ENCODE measurements at regions not wholly inside any gene's neighbourhood (a gene's known extent, or its start where the extent isn't known, plus 50 kb on each side); places are given as distances from the start of the nearest gene placed in this dataset.

DNA sequence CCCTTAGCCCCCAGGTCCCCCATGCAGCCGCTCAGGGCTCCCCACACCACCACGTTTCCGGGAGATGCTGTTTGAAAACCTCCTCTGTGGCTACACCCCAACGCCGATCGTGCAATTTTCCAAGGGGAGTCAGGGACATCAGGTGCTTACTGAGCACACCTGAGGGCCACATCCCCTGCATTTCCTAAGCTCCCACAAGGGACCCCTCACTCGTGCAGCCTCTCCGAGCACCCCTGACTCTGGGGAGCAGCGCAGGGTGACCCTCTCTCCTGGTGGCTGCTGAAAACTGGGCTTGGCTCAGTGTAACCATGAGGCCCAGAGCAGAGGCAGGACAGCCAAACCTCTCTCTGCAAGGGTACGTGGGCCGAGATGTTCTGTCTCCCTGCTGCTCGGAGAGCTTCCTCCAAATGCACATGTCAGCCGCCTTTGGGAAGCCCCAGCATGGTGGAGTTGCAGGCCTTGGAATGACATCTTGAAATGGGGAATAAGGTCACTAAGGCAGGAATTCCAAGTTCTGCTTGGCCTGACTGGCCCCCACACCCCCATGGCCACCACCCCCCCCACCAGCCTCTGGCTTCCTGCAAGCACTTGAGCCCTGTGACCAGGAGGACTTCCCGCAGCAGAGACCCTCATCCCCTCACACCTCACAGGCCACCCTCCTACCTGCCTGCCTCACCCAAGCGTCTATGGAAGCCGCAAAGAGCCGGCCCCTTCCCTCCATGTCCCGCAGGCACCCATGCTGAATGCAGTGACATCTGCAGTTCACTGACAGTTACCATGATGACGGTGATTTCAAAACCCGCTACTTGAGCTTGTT is 257.4 kb downstream of the BRD1 start:
- no peak for TF ChIP-seq CTCF (IDR thresholded peaks at IDR 0.05; ENCODE audit: low read depth, low read length, missing control alignments)
- H3K4me3 ChIP-seq (replicated peaks; ENCODE audit: low read depth, low read length), result no peak overlapping the region
- DNase-seq (ENCODE audit: extremely low read depth, low read depth), result no peak

DNA sequence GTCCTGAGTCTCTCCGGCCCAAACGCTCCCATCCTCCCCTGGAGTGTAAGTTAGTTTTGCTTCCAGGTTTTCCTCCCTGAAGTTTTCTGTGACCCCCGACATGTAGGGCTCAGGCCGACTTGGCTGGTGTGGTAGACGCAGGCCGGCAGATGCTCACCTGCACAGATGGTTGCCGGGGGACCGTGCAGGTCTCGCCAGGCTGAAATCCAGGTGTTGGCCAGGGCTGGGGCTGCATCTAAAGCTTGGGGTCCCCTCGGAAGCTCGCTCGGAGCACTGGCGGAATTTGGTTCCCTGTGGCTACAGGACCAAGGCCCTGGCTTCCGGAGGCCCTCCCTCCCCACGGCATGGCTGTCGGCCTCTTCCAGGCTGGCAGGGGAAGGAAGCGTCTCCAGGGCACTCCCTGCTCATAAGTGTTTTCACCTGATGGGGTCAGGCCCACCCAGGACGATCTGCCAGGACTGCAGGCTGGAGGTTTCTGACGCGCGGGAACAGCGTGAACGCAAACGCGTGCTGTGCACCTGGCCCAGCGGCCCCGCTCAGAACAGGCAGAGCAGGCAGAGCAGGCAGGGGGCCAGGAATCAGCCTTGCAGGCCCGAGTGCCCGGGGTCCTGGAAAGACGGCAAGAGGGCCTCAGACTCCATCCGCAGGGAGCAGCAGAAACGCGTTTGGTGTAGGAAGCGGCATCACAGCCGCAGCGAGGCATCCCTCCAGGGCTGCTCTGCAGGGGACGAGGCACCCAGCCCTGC is 258.2 kb downstream of the BRD1 start:
- no peak overlapping the region for H3K4me3 ChIP-seq (replicated peaks; ENCODE audit: low read depth, low read length)
- DNase-seq (ENCODE audit: extremely low read depth, low read depth), result no peak
- no peak for TF ChIP-seq CTCF (IDR thresholded peaks at IDR 0.05; ENCODE audit: low read depth, low read length, missing control alignments)

- no peak for DNase-seq (ENCODE audit: extremely low read depth, low read depth)
- no peak overlapping the region for H3K4me3 ChIP-seq (replicated peaks; ENCODE audit: low read depth, low read length)
- TF ChIP-seq CTCF (IDR thresholded peaks at IDR 0.05; ENCODE audit: low read depth, low read length, missing control alignments), result no peak
Measured at GRCh38 chr22:49568751-49569285, 258.9 kb downstream of the BRD1 start.

DNA sequence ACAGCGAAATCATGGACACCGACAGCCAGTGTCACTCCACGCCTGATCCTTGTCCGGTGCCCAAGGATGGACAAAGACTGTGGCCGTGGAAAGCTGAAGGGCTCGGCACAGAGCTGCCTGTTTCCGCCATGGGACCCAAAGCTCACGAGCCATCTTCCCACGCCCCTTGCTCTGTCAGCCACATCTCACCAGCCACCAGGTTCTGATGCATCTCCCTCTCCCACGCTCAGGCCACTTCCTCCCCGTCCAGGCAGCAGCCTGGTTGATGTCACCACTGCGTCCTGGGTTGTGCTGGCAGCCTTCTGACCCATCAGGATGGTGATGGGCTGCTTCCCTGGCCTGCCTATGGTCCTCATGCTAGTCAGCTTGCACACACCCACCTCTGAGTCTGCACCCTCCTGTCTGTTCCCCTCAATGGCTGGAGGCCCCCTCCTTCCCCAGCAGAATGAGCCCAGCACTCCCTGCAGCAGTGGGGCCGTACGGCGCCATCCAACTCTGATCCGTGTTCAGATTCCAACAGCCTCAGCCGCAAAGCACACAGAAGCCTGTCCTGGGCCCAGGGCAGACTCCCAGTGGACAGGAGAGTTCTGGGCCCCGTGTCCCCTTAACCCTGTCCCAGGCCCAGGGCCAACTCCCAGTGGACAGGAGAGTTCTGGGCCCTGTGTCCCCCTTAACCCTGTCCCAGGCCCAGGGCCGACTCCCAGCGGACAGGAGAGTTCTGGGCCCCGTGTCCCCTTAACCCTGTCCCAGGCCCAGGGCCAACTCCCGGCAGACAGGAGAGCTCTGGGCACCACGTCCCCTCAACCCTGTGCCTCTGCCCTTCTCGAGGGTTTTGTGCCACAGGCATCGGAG is 259.5 kb downstream of the BRD1 start:
- DNase-seq (ENCODE audit: extremely low read depth, low read depth), result no peak
- no peak overlapping the region for H3K4me3 ChIP-seq (replicated peaks; ENCODE audit: low read depth, low read length)
- no peak for TF ChIP-seq CTCF (IDR thresholded peaks at IDR 0.05; ENCODE audit: low read depth, low read length, missing control alignments)

DNA sequence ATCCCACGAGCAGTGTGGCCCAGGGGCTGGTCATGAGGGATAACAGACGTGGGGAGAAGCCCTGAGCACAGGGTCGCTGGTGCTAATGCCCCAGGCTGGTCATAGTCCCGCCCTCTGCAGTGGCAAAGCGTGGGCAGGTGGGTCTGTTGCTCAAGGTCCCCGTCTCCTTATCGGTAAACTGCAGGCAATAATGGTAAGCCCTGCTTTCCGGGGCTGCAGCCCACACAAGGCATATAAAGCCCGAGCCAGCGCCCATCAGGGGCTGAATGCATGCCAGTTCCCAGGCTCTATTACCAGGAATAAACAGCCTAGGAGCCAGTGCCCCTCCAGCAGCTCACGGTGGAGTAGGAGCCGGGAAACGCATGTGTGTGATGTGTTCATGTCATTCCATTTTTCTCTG is 261.0 kb downstream of the BRD1 start:
- DNase-seq (ENCODE audit: extremely low read depth, low read depth), result no peak
- TF ChIP-seq CTCF (IDR thresholded peaks at IDR 0.05; ENCODE audit: low read depth, low read length, missing control alignments), result no peak
- H3K4me3 ChIP-seq (replicated peaks; ENCODE audit: low read depth, low read length), result no peak overlapping the region

DNA sequence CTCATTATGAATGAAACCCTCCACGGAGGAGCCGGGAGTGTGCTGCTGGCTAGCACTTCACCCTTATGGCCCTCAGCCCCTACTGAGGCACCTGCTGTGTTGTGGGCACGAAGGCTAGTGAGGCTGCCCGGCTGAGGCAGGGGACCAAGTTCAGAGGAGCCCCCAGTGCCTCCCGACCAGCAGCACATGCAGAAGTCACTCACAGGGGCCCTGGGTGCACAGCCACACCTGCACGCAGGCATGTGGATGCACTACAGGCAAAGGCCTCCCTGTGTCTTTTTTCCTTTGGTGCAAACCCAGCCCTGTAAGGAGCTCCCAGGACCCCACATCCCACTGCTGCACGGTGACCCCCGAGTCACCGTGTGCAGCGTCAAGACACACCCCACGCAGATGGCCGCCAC is 261.5 kb downstream of the BRD1 start:
- no peak for DNase-seq (ENCODE audit: extremely low read depth, low read depth)
- H3K4me3 ChIP-seq (replicated peaks; ENCODE audit: low read depth, low read length), result no peak overlapping the region
- no peak for TF ChIP-seq CTCF (IDR thresholded peaks at IDR 0.05; ENCODE audit: low read depth, low read length, missing control alignments)
